ENCODE measurements at regions not wholly inside any gene's neighbourhood (a gene's known extent, or its start where the extent isn't known, plus 50 kb on each side); places are given as distances from the start of the nearest gene placed in this dataset.
"Not testable (repeated sequence)": the region's sequence is repeated elsewhere in the genome, so short reads cannot be mapped to it uniquely, and the experiment has no call there.

DNA sequence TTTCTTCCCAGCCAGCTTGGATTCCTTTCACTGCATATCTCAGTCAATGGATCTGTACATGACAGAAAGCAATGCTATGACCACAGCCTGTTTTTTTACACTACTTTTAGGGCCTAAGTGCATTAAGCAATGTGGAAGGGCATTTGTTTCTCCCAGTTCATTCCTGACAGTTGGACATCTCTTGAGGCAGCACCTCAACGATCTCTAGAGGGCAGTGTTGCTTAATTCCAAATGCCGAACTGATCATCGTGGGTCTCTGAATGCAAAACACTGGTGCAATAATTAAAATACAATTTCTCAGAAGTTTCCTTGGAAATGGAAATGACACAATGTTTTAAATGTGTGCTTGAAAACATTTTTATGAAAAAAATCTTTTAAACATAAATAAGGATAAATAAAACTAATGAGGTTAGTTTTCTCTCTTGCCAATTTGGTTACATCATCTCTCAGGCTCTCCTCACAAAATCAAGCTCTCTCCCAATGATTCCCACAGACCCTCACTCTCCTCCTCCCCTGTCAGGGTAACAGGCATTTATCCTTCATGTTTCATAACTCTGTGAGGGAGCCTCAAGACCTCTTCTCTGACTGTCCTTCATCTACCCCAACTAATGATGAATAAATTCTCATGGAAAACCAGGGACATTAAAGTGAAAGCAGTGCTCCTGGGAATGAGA lies 192.4 kb upstream of the SLC16A7 start:
- no peak overlapping the region for H3K27ac ChIP-seq (ENCODE audit: low read depth, low read length)
- no peak overlapping the region for H3K4me3 ChIP-seq (ENCODE audit: low read length)
- no peaks in the 10 kb centered on the region for H3K4me1 ChIP-seq (ENCODE audit: control insufficient read depth, insufficient read depth, low read length)

DNA sequence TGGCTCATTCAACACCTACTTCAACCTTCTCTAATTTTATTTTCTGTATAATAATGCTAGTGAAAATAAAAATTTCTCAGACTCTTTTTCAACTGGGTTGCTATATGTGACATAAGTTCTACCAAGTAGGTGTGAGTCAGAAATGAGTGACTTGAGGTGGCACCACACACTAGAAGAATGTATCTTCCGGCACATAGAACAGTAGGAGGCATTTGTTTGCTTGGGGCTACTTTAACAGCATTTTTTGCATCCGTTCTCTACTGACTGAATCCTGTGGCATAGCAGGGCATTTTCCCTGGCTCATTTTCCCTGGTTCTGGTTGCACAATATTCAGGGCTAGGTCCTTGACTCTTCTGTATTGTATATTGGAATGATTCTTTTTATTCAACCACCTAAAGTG lies 194.0 kb upstream of the SLC16A7 start:
- Histone ChIP-seq H3K4me3 (ENCODE audit: low read length) (no peak overlapping the region), H3K27ac (ENCODE audit: low read depth, low read length) (no peak overlapping the region), H3K9ac (ENCODE audit: low read length) (no peak overlapping the region), H3K27me3 (ENCODE audit: control insufficient read depth, insufficient read depth, low read length) (no peaks in the 10 kb centered on the region), H3K36me3 (ENCODE audit: control insufficient read depth, insufficient read depth, low read length) (no peaks in the 10 kb centered on the region), H3K4me1 (ENCODE audit: control insufficient read depth, insufficient read depth, low read length) (no peaks in the 10 kb centered on the region)

More for the DNA sequence above, 192.4 kb upstream of the SLC16A7 start:
- Histone ChIP-seq H3K9ac (ENCODE audit: low read length) (no peak overlapping the region), H3K36me3 (ENCODE audit: control insufficient read depth, insufficient read depth, low read length) (no peaks in the 10 kb centered on the region), H3K27me3 (ENCODE audit: control insufficient read depth, insufficient read depth, low read length) (no peaks in the 10 kb centered on the region)

DNA sequence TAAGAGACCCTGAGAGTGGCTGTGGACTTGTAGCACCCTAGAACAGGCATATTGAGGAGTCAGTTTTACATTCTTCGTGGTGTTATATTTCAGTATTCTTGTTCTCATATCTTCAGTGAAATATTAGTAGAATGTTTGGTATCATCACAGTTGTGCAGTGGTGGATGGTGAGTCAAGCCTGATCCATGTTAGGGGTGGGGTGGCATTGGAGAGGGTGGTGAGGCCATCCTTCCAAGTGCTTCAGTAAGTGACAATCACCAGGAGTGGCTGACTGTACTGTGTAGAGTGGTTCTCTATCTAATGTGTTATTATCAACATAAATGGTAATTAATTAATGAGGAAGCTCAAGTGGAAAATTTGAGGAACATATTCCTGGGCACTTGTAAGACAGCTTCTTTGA lies 197.7 kb upstream of the SLC16A7 start:
- Histone ChIP-seq H3K4me3 (ENCODE audit: low read length) (no peak overlapping the region), H3K27me3 (ENCODE audit: control insufficient read depth, insufficient read depth, low read length) (no peaks in the 10 kb centered on the region), H3K9ac (ENCODE audit: low read length) (no peak overlapping the region), H3K36me3 (ENCODE audit: control insufficient read depth, insufficient read depth, low read length) (no peaks in the 10 kb centered on the region), H3K27ac (ENCODE audit: low read depth, low read length) (no peak overlapping the region), H3K4me1 (ENCODE audit: control insufficient read depth, insufficient read depth, low read length) (no peaks in the 10 kb centered on the region)

DNA sequence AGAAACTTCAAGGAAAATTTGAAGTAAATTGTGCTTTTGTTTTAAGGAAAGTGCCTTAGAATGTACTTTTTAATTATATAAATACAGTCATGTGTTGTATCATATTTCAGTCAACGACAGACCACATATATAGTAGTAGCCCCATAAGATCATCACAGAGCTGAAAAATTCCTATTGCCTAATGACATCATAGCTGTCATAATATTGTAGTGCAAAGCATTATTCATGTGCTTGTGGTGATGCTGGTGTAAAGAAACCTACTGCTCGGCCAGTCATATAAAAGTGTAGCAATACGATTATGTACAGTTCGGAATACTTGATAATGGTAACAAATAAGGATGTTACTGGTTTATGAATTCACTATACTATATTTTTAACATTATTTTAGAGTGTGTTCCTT lies 198.9 kb upstream of the SLC16A7 start:
- no peak overlapping the region for H3K4me3 ChIP-seq (ENCODE audit: low read length)
- no peaks in the 10 kb centered on the region for H3K4me1 ChIP-seq (ENCODE audit: control insufficient read depth, insufficient read depth, low read length)
- H3K27ac ChIP-seq (ENCODE audit: low read depth, low read length), result no peak overlapping the region
- no peaks in the 10 kb centered on the region for H3K36me3 ChIP-seq (ENCODE audit: control insufficient read depth, insufficient read depth, low read length)
- H3K9ac ChIP-seq (ENCODE audit: low read length), result no peak overlapping the region
- no peaks in the 10 kb centered on the region for H3K27me3 ChIP-seq (ENCODE audit: control insufficient read depth, insufficient read depth, low read length)

DNA sequence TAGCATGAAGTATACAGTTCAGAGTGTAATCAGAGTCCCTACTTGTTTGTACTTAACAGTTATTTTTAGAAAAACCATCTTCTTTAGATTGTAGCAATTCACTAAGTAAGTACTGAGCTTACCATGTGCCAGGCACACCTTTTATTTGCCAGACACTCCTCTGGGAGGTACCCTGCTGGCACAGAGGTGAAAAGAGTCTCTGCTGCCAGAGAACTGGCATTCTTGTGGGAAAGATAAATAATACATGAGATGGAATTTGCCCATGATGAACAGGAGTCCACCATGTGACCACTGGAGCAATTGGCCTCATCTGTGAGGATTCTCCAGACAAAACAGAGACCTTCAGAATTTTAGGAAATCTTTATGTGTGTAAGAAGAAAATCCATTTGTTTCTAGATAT lies 199.3 kb upstream of the SLC16A7 start:
- H3K27me3 ChIP-seq (ENCODE audit: control insufficient read depth, insufficient read depth, low read length), result no peaks in the 10 kb centered on the region
- H3K9ac ChIP-seq (ENCODE audit: low read length), result no peak overlapping the region
- no peak overlapping the region for H3K4me3 ChIP-seq (ENCODE audit: low read length)
- H3K4me1 ChIP-seq (ENCODE audit: control insufficient read depth, insufficient read depth, low read length), result no peaks in the 10 kb centered on the region
- H3K27ac ChIP-seq (ENCODE audit: low read depth, low read length), result no peak overlapping the region
- no peaks in the 10 kb centered on the region for H3K36me3 ChIP-seq (ENCODE audit: control insufficient read depth, insufficient read depth, low read length)

DNA sequence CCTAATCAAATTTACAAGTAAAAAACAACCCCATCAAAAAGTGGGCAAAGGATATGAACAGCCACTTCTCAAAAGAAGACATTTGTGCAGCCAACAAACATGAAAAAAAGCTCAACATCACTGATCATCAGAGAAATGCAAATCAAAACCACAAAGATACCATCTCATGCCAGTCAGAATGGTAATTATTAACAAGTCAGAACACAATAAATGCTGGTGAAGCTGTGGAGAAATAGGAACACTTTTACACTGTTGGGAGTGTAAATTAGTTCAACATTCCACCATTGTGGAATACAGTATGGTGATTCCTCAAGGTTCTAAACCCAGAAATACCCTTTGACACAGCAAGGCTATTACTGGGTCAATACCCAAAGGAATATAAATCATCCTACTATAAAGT lies 200.5 kb upstream of the SLC16A7 start:
- not testable (repeated sequence) for H3K9ac ChIP-seq (ENCODE audit: low read length); H3K4me3 ChIP-seq (ENCODE audit: low read length); H3K36me3 ChIP-seq (ENCODE audit: control insufficient read depth, insufficient read depth, low read length); H3K4me1 ChIP-seq (ENCODE audit: control insufficient read depth, insufficient read depth, low read length); H3K27me3 ChIP-seq (ENCODE audit: control insufficient read depth, insufficient read depth, low read length); H3K27ac ChIP-seq (ENCODE audit: low read depth, low read length)

GRCh38 chr12:59393506-59393905 lies 202.3 kb upstream of the SLC16A7 start:
- H3K27me3 ChIP-seq (ENCODE audit: control insufficient read depth, insufficient read depth, low read length), result no peaks in the 10 kb centered on the region
- no peaks in the 10 kb centered on the region for H3K36me3 ChIP-seq (ENCODE audit: control insufficient read depth, insufficient read depth, low read length)
- H3K27ac ChIP-seq (ENCODE audit: low read depth, low read length), result no peak overlapping the region
- no peaks in the 10 kb centered on the region for H3K4me1 ChIP-seq (ENCODE audit: control insufficient read depth, insufficient read depth, low read length)
- no peak overlapping the region for H3K9ac ChIP-seq (ENCODE audit: low read length)
- H3K4me3 ChIP-seq (ENCODE audit: low read length), result no peak overlapping the region

DNA sequence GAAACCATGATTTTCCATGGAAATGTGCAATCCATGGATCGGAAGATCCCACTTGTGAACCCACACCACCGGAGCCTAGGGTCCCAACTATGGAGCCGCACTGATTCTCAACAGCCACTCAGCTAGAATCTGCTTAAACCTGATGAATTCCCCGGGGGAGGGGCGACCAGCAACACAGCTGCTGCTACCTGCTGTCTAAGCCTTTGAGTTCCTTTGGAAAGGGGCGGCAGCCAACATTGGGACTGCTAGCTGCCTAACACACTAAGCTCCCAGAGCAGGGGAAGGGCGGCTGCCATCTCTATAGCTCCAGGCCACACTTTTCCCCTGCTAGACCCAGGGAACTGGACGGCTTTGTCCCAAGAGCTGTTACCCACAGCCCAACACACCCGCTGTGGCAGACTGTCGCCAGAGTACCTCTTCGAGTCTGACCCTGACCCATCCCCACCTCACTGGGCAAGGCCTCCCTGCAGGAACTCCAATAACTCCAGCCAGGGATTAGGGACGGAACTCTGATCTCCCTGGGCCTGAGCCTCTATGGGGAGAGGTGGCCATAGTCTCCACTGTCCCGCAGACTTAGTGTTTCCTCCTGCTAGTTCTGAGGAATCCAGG lies 205.8 kb upstream of the SLC16A7 start:
- H3K9ac ChIP-seq (ENCODE audit: low read length), result no peak overlapping the region

GRCh38 chr12:59388694-59389093 lies 207.1 kb upstream of the SLC16A7 start:
- no peaks in the 10 kb centered on the region for H3K4me1 ChIP-seq (ENCODE audit: control insufficient read depth, insufficient read depth, low read length)
- no peak overlapping the region for H3K4me3 ChIP-seq (ENCODE audit: low read length)
- no peaks in the 10 kb centered on the region for H3K36me3 ChIP-seq (ENCODE audit: control insufficient read depth, insufficient read depth, low read length)
- no peaks in the 10 kb centered on the region for H3K27me3 ChIP-seq (ENCODE audit: control insufficient read depth, insufficient read depth, low read length)
- H3K27ac ChIP-seq (ENCODE audit: low read depth, low read length), result no peak overlapping the region
- H3K9ac ChIP-seq (ENCODE audit: low read length), result no peak overlapping the region

More for the DNA sequence above, 205.8 kb upstream of the SLC16A7 start:
- H3K27me3 ChIP-seq (ENCODE audit: control insufficient read depth, insufficient read depth, low read length), result no peaks in the 10 kb centered on the region
- no peaks in the 10 kb centered on the region for H3K4me1 ChIP-seq (ENCODE audit: control insufficient read depth, insufficient read depth, low read length)
- no peak overlapping the region for H3K4me3 ChIP-seq (ENCODE audit: low read length)
- H3K36me3 ChIP-seq (ENCODE audit: control insufficient read depth, insufficient read depth, low read length), result no peaks in the 10 kb centered on the region
- H3K27ac ChIP-seq (ENCODE audit: low read depth, low read length), result no peak overlapping the region

DNA sequence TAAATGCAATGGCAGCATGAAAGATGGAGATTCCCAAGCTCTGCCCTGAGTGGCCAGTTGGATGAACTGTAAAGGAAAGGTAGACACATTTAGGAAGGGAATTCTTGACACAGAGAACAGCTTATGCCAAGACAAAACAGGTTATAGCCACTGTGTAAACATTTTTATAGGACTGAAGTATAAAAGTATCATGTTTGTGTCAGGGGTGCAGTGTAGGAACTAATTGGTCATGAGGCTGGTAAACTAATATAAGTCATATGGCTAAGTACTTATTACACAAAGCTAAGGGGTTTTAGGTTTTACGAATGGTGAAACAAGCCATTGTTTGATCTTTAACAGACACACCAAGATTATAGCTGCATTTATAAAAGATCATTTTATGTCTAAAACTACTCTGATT lies 207.7 kb upstream of the SLC16A7 start:
- no peak overlapping the region for H3K4me3 ChIP-seq (ENCODE audit: low read length)
- H3K27ac ChIP-seq (ENCODE audit: low read depth, low read length), result no peak overlapping the region
- H3K27me3 ChIP-seq (ENCODE audit: control insufficient read depth, insufficient read depth, low read length), result no peaks in the 10 kb centered on the region
- H3K4me1 ChIP-seq (ENCODE audit: control insufficient read depth, insufficient read depth, low read length), result no peaks in the 10 kb centered on the region
- no peaks in the 10 kb centered on the region for H3K36me3 ChIP-seq (ENCODE audit: control insufficient read depth, insufficient read depth, low read length)
- no peak overlapping the region for H3K9ac ChIP-seq (ENCODE audit: low read length)

DNA sequence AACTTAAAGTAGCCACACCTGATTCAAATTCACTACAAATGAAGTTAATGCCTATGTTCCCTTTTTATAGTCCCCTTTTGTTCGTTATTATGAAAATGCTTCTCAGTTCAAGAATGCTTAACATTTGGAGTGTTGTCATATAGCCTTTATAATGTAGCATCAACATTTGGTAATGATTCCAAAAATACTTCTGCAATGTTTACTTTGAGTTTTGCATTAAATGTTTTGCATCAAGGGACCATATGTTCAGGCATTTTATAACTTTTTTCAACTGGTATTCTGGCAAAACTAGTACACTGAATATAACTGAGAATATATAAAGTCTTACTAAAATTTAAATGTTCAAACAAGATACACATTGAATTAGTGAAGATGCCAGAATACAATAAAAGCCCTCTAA lies 209.6 kb upstream of the SLC16A7 start:
- Histone ChIP-seq H3K4me3 (ENCODE audit: low read length) (no peak overlapping the region), H3K36me3 (ENCODE audit: control insufficient read depth, insufficient read depth, low read length) (no peaks in the 10 kb centered on the region), H3K27ac (ENCODE audit: low read depth, low read length) (no peak overlapping the region), H3K9ac (ENCODE audit: low read length) (no peak overlapping the region), H3K27me3 (ENCODE audit: control insufficient read depth, insufficient read depth, low read length) (no peaks in the 10 kb centered on the region), H3K4me1 (ENCODE audit: control insufficient read depth, insufficient read depth, low read length) (no peaks in the 10 kb centered on the region)

DNA sequence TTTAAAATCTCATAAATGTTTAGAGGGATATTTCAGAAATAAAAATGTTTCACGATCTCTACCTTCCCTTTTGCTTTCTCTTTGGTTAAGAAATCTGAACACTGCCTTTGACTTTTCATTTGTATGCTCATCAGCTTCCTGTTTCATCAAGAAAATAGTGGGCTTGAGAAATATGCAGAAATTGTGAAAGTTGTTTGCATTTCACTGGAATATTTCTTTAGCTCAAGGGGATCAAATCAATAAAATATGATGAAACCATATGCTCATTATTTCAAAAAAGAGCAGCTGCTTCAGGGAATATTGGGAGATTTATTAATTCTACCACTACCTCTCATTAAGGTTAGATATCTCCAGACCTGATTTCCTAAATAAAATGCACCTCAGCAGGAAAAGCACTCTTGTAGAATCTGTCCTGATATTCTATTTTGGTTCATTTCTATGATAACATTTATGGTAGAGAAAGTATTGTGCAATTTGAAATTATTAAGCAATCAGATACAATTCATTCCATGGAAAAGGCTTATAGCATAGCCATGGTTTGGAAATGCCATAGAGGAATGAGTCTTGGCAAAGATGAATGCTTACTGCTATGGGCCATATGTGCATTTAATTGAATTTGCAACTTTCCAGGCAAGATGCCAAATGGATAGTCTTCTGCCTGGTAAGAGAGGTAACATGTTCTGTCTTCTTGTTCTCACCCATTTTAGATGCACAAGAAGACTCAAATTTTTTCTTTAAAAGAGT lies 212.6 kb upstream of the SLC16A7 start:
- no peaks in the 10 kb centered on the region for H3K27me3 ChIP-seq (ENCODE audit: control insufficient read depth, insufficient read depth, low read length)
- H3K27ac ChIP-seq (ENCODE audit: low read depth, low read length), result no peak overlapping the region
- no peak overlapping the region for H3K4me3 ChIP-seq (ENCODE audit: low read length)
- H3K9ac ChIP-seq (ENCODE audit: low read length), result no peak overlapping the region
- no peaks in the 10 kb centered on the region for H3K4me1 ChIP-seq (ENCODE audit: control insufficient read depth, insufficient read depth, low read length)
- no peaks in the 10 kb centered on the region for H3K36me3 ChIP-seq (ENCODE audit: control insufficient read depth, insufficient read depth, low read length)

Measured in rectal smooth muscle tissue (tissue), 1 donor.